NCI-H510A treated with DMSO at 0.1 percent for 48 hours (cell line): ENCODE measurements at regions not wholly inside any gene's neighbourhood (a gene's known extent, or its start where the extent isn't known, plus 50 kb on each side); places are given as distances from the start of the nearest gene placed in this dataset.
A peak's percentile ranks its signal among the peaks of the same experiment; 100 is the strongest.

Experiments
- DNase-seq: peaks from one replicate; lab custom pipeline; 2025; lab: John Stamatoyannopoulos, UW

- DNase-seq: no peak
These were observed 98.4 kb upstream of the PAPOLG start for GRCh38 chr2:60657673-60658072.

- no peak for DNase-seq
These were observed 97.0 kb upstream of the PAPOLG start for GRCh38 chr2:60659026-60659425.

- DNase-seq: no peak
These were observed 94.9 kb upstream of the PAPOLG start for GRCh38 chr2:60661073-60661738.

GRCh38 chr2:60662781-60663180 lies 93.3 kb upstream of the PAPOLG start:
- DNase-seq: no peak

GRCh38 chr2:60671966-60672365 lies 84.1 kb upstream of the PAPOLG start:
- no peak for DNase-seq

GRCh38 chr2:60674524-60675165 lies 81.4 kb upstream of the PAPOLG start:
- DNase-seq: peak; percentile 54

- no peak for DNase-seq
These were observed 80.8 kb upstream of the PAPOLG start for GRCh38 chr2:60675301-60675700.

GRCh38 chr2:60676706-60677330 lies 79.2 kb upstream of the PAPOLG start:
- no peak for DNase-seq

- no peak for DNase-seq
These were observed 78.7 kb upstream of the PAPOLG start for GRCh38 chr2:60677356-60677755.

GRCh38 chr2:60678551-60678950 lies 77.5 kb upstream of the PAPOLG start:
- no peak for DNase-seq

GRCh38 chr2:60679036-60679780 lies 76.9 kb upstream of the PAPOLG start:
- DNase-seq: no peak

- DNase-seq: no peak
These were observed 62.5 kb upstream of the PAPOLG start for GRCh38 chr2:60693551-60693950.

GRCh38 chr2:60695793-60696192 lies 60.3 kb upstream of the PAPOLG start:
- no peak for DNase-seq

- DNase-seq: no peak
These were observed 56.5 kb upstream of the PAPOLG start for GRCh38 chr2:60699617-60700016.

- no peak for DNase-seq
These were observed 50.0 kb upstream of the PAPOLG start for GRCh38 chr2:60706021-60706420.
